Kasumi-1 (cell line): ENCODE measurements at regions not wholly inside any gene's neighbourhood (a gene's known extent, or its start where the extent isn't known, plus 50 kb on each side); places are given as distances from the start of the nearest gene placed in this dataset.
"Not testable (repeated sequence)": the region's sequence is repeated elsewhere in the genome, so short reads cannot be mapped to it uniquely, and the experiment has no call there.

Experiments used
- DNase-seq, 2 experiments: peaks; one replicate each; lab custom pipeline; 2025; lab: John Stamatoyannopoulos, UW

GRCh38 chr4:162943263-162943662 is 223.4 kb downstream of the NAF1 start:
- peak in 1 of 2 experiments; percentile 11 for DNase-seq

DNA sequence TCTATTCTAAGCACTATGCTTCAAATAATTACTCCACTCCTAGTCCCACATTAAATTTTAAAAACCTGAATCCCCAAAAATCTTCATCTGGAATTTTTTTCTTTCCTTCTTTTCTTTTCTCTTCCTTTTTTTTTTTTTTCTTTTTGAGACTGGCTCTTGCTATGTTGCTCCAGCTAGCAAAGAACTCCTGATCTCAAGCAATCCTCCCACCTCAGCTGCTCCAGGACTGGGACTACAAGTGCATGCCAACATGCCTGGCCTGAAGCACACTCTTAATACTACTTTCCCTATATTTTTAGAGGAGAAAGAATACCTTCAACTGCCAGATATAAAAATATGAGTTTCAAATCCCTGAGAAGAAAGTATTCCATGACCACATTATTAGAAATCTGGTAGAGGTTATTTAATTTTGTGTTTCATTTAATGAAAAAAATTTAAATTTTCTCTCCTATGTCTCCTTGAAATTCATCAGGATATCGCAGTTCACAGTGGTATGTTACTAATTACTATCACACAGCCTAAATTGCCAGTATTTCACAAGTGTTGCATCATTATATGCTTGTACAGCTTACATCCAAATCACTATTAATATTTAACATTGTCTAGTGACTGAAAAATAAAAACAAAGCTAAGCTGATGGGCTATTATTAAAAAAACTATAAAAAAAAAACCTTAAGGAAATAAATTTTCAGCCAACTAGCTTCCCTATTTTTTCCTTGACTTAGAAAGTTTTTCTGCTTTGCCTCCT is 227.8 kb downstream of the NAF1 start:
- DNase-seq = no peak

- DNase-seq = no peak
Observed at GRCh38 chr4:162935214-162935613, 231.5 kb downstream of the NAF1 start.

GRCh38 chr4:162931286-162931685 is 235.4 kb downstream of the NAF1 start:
- no peak for DNase-seq

DNA sequence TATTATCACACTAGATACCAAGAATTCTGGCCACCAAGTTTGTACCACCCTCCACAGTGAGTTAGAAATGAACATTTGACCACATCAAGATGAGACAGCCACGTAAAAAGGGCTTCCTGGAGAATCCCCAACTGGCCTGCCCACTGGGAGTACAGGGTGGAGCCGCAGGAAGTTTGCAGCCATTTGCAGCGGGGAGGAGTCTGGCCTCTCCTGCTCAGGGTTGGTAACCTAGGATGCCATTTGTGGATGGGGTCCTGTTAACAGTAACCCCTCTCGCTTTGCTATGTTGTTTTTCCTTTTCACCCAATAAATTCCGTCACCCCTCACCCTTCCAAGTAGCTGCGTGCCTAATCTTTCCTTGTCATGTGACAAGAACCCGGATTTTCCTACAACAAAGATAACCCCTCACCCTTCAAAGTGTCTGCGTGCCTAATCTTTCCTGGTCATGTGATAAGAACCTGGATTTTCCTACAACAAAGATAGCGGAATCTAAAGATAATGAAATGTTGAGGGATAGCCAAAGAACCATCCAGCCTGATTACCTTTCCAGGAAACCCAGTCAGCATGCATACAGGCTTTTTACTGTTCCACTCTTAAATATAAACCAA is 245.4 kb downstream of the NAF1 start:
- DNase-seq = no peak

- DNase-seq = no peak
Observed at GRCh38 chr4:162920649-162921048, 246.0 kb downstream of the NAF1 start.

GRCh38 chr4:162912482-162912881 is 254.2 kb downstream of the NAF1 start:
- no peak for DNase-seq

DNA sequence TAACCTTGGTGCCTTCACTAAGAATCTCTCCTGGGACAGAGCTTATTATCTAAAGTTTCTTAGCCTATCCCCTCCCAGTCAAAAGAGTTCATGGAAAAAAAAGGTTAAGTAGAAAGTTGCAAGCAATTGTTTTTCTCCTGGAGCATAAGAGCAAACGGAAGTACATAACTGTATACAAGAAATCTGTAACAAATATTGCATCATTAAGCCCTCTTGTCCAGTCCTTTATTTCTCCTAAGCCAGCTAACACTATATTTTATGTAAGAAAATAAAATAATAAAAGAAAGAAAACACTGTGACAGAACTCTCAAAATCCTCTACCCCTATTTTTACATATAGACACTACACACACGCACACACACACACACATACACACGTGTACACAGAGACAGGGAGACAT is 255.3 kb downstream of the NAF1 start:
- no peak for DNase-seq

DNA sequence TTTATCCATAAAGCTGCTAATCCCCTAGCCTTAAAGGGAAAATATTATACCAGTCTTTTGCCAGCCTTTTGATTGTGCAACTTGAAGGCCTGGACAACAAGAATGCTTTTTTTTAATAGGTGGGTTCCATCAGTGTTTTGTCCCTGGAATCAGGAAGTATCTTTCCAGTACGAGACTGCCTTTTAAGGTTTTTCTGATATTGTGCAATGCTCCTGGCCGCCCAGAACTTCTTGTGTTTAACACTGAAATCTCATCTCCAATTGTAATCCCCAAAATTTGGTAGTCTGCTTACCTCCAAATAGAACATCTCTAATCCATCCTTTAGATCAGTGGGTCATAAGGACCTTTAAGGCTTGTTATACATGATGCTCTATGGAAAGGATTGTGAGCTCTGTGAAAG is 256.7 kb downstream of the NAF1 start:
- DNase-seq = no peak

DNA sequence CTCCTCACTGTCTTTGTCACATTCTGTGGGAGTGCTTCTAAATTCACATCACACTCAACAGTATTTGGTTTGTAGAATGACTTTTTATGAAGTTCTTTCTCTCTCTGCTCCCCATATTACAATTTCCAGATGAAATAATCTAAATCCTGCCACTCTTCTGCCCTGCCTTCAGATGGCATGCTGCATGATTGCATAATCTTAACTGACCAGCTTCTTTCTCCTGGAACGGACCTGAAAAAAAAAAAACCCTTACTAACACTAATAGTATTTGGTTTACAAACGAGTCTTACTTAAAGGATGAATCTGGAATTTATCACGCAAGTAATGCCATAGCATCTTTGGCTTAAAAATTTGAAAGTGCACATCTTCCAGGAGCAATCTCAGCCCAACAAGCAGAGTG is 272.3 kb downstream of the NAF1 start:
- DNase-seq = no peak

DNA sequence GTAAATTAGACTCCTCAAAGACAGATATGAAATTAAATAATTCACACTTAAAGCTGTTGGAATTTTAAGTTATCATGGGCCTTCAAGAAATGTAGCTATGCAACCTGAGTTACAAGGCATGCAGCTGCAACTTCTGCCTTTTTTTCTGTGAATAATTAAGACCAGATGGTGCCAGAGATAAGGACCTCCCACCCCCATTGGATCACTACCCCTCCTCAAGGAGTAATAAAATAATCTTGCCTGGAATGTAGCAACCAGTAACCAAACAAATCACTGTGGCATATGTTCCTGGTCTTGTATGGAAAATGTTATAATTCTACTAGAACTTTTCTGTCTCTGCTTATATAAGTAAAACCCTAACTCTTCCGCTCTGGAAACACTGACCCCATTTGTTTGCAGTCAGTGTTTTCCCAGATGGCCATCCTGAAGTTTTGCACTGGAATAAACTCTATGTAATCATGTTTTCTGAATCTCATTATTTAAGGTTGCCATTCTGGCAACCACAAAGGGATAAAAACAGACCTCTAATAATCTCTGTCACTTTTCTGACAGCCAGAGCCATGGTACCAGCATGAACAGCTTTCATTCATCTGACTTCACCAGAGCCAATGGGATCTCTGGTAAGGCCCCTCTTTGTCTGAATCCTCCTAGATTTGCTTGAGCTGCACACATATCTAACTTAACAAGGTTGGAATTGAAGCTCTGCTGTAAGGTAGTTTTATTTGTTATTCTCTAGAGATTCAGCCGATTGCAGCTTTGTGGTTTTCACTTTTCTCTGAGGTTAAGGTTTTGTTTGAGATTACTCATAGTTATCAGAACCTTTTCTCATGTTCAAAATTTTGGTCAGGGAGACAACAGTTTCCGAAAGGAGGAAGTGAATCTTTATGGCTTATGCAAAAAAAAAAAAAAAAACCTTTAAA is 274.6 kb downstream of the NAF1 start:
- peak; percentile 43 to 47 for DNase-seq

DNA sequence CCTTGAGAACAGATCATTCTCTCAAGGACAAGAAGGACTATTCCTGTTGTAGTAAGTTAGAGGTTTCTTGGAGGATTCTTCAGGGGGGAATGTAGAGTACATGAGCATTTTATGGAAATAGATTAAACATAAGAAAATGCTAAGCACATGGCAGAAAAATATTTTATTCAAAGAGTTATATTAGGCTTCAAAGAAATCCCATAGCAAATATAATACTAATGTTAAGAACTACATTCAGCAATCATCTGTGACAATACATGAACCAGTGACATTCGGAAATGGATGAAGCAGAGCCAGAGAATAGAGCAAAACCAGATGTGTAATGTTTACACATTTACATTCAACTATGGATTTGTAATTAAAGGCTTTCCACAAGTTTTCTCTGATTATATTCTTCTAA is 288.6 kb downstream of the NAF1 start:
- no peak for DNase-seq

DNA sequence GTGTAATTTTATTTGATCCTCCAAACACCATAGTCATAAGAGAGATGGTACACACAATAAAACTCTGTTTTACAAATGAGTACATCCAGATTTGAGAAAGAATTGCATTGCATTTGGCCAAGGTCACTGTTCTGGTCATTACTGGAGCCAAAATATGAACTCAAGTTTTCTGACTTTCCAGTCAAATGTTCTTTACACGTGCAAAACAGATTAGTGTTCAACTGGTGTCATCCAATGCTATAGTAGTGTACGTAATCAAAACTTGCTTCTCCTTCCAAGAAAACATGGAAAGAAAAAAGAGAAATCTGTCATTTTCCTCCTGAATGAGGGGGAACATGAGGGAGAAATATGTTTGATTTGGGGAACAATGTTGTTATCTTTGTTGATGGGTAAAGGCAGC is 291.9 kb downstream of the NAF1 start:
- no peak for DNase-seq

GRCh38 chr4:162871990-162872389 is 294.7 kb downstream of the NAF1 start:
- DNase-seq = no peak

GRCh38 chr4:162869157-162869556 is 297.5 kb downstream of the NAF1 start:
- DNase-seq = no peak

- DNase-seq = no peak
Observed at GRCh38 chr4:162866565-162866964, 300.1 kb downstream of the NAF1 start.

DNA sequence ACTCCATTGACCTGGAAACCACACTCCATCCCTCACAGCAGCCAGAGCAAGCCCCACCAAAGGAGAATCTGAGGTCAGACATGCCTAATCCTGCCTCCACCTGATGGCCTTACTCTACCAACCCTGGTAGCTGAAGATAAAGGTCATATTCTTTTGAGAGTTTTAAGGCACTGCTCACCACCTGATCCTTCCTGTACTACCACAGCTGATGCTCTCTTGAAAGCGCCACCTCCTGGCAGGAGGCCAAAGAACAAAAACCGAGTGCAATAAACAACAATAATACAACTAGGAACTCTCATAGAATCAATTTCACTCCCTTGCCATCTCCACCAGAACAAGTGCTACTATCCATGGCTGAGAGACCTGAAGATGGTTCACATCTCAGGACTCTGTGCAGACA is 301.6 kb downstream of the NAF1 start:
- DNase-seq = no peak

DNA sequence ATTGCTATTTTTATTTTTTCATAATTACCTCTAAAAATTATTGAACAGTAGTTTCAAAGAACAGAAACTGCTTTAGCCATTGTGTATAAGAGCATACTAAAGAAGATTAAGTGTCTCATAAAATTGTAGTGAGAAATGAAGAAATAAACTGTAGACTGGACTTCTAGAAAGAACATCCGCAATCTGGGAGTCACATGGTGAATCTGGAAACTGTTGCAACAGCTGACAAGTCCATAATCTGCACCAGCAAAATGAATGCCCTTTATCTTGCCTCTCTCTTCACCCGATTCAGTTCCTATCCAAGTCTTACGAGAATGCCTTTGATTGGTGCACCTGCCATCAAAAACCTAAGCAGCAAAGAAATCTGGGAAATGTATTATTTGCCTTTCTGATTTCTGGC is 312.9 kb downstream of the NAF1 start:
- DNase-seq = no peak

GRCh38 chr4:162852642-162853041 is 314.0 kb downstream of the NAF1 start:
- no peak for DNase-seq

DNA sequence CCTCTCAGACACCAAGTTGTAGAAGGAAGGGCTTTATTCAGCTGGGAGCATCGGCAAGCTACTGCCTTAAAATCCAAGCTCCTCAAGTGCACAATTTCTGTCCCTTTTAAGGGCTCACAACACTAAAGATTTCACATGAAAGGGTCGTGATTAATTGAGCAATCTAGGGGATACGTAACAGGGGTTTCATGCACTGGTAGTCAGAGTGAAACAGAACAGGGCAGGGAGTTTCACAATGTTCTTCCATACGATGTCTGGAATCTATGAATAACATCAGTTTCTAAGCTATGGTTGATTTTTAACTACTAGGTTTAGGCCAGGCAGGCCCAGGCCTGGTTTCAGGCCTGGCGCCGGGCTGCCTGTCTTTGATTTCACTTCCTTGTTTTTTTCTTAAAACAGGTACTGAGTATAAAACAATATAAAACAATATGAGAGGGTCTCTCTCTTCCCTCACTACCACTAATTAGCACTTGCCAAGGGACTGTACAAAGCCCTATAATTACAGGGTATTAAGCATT is 315.4 kb downstream of the NAF1 start:
- DNase-seq = not testable (repeated sequence)

DNA sequence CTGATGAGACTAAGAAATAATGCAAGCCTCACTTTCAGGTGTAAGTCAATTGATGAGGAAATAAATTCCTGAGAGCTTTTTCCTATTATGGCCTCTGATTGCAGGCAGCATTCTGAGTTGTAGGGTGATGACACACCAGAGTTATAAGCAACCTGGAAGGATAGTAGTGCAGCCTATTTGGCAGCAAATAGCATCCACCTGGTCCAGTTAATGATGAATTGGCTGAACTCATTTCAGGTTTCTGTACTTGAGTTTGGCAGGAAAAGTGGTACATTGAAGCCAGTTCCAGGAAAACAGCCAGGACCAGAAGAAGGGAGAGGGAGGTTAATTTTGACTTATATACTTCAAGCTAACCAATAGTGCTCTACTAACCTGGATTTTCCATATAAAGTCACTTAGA is 316.8 kb downstream of the NAF1 start:
- DNase-seq = no peak

DNA sequence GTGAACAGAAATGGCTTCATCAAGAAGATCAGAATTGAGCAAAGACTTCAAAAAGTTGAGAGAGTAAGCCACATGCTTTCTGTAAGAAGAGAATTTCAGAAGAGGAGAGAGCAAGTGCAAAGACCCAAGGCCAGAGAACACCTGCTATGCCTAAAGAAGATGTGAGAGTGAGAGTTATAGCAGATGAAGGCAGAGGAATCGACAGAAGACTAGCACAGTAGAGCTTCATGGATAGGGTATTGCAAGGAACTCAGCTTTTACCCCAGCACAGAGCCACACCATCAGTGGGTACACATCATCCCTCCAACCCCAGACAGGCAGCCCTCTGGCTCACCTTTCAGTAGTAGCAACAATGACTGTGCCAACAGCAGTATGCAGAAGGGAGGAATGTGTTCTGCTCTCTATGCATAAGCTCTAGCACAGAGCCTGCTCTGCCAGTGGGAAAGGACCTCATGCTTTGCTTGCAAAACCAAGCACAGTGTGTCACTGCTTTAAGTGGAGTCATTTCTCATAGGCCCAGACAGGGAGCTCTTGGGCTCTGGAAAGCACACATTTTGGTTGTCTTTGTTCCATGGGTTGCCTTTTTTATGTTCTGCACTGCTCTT is 318.6 kb downstream of the NAF1 start:
- no peak for DNase-seq
